Activated T-cell treated with anti-CD3 and anti-CD28 coated beads, Interleukin-2, amount 50 U/mL, for 48 hours (primary cell): ENCODE measurements at regions not wholly inside any gene's neighbourhood (a gene's known extent, or its start where the extent isn't known, plus 50 kb on each side); places are given as distances from the start of the nearest gene placed in this dataset.
"Not testable (repeated sequence)": the region's sequence is repeated elsewhere in the genome, so short reads cannot be mapped to it uniquely, and the experiment has no call there.

Experiments used
- DNase-seq, 2 experiments: peaks; one replicate each; pipeline ENCODE4 v3.0.0-alpha.2; 2020

DNA sequence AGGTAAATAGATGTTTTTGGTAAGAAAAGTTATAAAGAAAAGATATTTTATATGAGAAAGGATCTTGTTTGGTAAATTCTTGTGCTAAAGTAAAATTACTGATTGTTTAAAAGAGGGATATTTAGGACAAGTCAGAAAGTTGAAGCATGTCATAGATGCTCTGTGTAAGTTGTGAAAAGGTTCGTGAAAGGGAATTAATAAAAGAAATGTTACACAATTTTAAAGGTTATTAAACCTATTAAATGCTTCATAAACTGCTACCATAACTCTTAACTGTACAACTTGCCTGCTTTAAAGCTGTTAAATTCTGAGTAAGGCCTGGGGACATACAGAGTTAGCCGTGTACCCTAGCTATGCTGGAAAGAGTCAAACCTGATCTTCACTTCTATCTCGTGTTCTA lies 634.1 kb downstream of the ACTR3B start:
- DNase-seq = no peak

DNA sequence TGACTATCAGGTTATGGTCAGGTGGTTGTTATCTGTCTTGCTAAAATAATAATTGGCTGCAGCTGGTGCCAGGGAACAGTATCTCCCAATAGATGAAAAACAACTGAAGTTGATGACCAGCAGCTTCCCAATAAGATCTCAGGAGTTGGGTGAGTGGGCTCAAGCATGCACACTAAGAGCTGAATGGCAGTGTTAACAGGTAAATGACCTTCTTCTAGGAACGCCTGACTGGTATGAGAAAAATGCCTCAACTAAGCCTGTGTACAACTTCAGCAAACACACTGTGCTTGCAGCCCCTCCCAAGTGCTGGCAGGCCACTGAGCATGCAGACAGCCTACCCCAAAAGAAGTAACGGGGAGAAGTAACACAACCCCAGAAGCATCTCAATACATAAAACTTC lies 636.9 kb downstream of the ACTR3B start:
- DNase-seq = no peak

DNA sequence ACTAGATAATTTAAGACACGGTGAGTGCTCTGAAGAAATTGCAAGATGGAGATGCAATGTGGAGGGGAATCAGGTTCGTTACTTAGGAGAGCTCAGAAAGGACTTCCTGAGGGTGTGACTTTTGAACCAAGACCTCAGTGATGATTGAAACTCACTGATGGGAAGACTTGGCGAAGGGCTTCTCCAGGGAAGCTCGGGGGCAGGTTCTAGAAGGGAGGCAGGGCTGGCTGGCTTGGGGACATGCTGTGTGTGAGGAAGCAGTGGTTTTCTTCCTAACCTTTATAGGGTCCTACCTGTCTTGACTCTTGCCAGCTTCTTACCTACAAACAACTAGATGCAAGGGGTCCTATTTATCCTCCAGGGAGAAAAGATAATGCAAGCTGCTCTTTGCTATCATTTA lies 637.9 kb downstream of the ACTR3B start:
- no peak for DNase-seq

DNA sequence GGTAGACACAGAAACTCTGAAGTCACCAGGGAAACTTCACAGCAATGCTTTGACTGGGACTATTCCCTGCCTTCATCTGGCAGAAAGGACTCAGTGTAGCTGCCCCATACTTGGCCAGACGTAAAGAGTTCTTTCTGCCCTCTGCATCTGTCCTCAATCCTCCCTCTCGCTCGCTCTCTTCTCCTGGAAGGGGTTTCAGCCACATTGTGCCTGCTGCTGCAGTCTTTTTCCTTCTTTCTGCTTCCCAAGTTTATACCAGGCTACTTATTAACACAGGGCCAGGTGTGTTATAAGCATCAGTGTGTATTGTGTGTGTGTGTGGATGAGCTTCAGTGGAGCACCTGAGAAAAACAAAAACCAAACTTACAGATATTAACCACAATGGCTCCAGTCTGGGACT lies 638.4 kb downstream of the ACTR3B start:
- no peak for DNase-seq

DNA sequence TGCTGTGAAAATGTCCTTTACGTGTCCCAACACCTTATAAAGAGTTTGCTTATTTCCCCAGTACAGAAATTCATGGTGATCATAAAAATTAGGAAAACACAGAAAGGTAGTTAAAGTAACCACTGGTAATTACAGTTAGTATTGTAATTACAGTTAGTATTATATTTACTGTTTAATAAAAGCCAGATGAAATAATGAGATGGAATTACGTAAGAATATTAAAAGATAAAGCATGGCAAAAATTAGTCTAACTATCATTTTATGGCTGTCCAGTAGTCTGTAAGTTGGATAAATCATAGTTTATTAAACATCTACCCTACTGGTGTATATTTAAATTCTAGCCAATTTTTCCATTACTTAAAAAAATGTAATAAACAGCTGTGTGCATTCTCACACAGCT lies 638.8 kb downstream of the ACTR3B start:
- no peak for DNase-seq

DNA sequence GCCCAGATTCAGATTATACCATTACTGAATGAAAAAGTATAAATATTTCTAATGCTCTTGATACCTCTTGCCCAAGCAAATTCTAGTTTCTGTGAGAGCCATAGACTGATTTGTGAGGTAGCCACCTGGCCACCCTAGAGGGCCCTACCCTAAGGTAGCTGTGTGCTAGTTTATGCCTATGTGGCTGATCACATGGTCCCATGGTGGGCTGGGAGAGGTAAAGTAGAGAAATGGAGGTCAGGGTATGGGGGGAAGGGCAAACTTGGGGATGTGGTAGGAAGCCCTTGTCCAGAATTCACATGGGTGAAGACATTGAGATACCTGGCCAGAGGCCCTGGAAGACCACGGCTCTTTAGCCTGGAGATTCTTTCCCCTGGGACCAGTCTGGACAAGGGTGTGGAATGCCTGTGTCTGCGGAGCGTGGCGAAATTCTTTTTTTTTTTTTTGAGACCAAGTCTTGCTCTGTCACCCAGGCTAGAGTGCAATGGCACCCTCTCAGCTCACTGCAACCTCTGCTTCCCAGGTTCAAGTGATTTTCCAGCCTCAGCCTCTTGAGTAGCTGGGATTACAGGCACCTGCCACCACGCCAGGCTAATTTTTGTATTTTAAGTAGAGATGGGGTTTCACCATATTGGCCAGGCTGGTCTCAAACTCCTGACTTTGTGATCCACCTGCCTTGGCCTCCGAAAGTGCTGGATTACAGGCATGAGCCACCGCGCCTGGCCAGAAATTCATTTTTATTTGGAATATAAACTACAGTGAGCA lies 639.4 kb downstream of the ACTR3B start:
- DNase-seq = no peak

DNA sequence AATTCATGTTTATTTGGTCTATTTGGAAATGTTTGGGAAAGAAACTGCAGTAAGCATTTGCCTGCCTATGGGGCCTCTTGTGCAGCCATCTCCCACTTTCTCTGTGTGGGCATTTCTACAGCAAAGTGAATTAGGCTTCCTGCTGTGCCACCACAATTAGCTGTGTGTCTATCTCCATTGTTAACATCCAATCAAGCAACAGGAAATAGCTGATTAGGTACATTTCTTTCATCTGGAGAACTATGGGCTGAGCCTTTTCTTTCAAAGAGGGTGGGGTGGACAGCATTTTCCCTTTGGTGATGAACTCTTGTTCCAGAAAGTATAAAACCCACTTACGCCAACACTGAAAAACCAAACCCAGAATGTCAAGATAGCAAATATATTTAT lies 640.0 kb downstream of the ACTR3B start:
- DNase-seq = no peak

DNA sequence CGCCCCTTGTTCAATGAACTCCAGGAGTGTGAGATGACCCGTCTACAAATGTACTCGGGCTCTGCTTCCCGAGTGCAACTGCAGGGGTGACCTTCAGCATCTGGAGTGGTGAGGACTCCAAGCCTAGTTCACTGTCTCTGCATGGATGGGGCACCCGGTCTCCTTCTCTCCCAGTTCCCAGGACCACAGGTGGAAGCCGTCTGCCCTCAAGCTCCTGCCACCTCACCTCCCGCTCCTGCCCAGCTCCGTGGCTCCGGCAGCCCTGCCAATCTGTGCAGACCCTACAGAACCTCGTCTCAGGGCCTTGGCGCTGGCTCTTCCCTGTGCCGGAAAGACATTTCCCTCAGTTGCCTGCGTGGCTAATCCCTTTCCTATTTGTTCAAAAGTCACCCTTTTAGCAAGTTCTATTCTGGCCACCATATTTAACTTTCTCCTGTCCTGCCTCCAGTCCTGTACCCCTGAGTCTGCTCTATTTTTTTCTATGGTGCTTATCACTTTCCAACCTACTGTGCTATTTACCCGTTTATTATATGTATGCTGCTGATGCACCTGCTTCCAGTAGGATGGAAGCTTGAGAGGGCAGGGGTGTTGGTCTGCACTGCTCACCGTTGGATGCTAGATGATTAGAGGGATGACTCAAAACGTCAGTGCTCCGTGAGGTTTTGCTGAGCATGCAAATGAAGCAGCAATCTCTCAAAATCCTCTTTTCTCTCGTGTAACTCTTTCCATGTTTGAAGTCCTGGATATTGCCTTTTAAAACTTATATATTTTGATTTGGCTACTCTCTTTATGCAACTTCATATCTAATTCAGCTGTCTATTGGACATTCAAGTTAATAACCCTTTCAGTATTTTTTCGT lies 641.4 kb downstream of the ACTR3B start:
- DNase-seq = no peak

DNA sequence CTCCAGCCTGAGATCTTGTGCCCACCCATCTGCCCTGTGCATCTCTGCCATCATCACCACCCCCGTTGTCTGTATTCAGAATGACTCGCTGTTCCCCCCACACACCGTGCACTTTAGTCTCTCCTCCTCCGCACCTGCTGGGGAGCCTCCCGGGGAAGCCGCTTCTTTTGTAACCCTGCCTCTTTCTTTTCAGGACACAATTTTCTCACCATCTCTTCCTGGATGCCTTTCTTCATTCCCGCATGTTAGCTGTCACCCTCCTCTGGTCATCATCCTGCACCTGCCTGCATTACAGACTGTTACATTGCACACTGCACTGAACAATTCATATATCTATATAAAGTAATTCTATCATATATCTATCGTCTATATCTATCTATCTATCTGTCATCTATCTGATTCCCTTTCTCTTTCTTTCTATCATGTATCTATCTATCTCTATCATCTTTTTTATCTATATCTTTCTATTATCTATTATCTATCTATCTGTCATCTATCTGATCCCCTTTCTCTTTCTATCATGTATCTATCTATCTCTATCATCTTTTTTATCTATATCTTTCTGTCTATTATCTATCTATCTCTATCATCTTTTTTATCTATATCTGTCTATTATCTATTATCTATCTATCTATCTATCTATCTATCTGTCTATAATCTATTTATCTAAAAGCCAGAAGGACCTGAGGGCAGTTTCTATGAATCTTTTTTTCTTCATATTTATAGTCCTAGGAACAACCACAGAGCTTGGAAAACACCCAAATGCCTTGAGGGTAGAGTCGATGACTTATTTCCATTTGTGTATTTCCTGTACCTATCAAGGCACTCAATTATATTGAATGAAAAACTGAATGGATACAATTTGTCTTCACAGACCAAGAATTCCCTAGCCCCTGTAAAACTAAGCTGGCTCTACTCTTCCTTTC lies 642.5 kb downstream of the ACTR3B start:
- no peak for DNase-seq

DNA sequence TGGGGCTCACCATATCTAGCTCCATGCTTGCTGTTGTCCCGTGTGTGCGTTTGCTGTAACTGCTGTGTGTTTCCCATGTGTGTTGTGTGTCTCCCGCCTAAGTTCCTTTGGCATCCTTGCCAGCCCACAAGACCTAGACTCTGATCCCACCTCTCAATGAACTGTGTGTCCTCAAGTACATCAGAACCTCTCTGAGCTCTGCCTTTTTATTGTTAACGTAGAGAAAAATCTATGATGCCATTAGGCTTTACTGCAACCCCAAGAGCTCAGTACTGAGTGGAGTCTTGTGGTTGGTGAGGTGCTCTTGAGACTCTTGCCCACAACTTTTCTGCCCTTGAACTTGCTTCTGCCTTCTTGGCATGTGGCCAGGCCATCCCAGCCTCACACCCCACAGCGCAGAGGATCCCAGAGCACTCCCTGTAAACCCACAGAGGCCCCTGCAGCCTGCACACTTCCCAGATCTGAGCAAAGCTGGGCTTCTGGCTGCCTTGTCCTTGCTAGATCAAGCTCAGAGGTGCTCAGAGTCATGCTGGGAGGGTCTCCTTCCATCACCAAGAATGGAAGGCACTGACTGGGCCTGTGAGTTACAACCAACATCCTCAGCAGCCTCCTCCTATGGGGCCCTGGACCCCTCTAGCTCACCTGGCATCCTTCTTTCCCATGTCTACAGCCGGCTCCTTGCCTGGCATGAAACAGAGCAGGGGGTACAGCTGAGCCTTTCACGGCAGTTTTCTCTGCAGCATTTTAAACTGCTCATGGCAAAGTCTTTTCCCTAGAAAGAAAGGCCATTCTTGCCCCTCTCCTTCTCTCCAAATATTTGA lies 643.4 kb downstream of the ACTR3B start:
- DNase-seq = no peak

DNA sequence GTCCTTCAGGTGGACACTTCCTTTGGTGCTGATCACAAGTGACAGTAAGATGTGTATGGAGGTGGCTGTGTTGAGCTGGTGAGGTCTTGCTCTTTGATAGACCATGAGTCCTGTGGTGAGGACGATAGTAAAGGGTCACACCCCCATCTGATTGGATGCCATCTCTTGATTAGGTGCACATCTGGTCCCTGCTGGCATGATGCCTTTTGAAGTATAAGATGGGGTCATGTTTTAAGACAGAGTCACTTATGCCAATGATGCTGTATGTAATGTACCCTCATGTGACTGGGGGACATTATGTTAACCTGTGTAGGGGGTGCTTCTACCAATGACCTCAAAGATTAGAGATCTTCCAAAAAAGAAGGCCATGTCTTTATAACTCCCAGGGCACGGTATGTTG lies 644.6 kb downstream of the ACTR3B start:
- DNase-seq = no peak

DNA sequence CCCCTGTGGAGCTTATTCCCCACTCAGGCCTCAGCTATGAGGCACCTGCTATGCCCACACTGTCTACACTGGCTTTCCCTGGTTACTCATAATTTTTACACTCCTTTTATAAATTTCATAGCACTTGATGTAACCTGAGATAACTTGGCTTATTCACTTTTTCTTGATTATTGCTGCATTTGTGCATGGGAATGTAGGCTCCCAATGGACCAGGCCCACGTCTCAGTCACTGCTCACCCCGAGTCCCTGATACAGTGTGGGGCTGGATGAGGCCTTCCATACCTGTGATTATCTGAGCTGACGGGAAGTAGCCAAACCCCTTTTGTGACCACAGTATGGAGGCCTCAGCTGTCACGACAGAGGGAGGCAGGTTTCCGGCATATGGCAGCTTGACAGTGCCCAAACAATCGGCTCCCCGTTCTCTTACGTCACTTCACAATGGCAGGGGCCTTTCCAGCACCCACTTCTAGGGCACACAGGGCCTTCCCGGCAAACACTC lies 645.3 kb downstream of the ACTR3B start:
- DNase-seq = no peak

DNA sequence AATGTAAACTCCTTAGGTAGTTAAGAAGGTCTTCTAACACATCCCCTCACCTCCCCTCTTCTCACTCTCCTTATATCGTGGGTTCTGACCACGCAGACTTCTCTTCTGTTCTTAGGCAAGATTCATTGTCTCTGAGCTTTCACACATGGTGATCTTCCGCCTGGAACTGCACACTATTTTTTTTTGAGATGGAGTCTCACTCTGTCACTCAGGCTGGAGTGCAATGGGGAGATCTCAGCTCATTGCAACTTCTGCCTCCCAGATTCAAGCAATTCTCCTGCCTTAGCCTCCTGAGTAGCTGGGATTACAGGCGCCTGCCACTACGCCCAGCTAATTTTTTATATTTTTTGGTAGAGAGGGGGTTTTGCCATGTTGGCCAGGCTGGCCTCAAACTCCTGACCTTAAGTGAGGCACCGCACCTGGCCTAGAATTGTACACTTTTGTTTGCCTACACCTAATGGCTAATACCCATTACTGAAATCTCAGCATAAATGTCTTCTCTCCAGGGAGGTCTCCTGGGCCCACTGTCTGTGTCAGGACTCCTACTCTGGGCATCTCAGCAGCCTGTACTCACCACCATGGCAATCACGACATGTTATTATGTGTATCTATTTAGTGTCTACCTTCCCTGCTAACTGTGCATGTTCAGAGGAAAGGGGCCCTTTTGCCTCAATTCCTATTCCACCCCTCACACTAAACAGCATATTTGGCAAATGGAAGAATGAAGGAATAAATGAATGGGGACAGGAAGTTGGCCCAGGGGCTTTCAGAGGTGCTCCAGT lies 646.3 kb upstream of the DPP6 start:
- no peak for DNase-seq

DNA sequence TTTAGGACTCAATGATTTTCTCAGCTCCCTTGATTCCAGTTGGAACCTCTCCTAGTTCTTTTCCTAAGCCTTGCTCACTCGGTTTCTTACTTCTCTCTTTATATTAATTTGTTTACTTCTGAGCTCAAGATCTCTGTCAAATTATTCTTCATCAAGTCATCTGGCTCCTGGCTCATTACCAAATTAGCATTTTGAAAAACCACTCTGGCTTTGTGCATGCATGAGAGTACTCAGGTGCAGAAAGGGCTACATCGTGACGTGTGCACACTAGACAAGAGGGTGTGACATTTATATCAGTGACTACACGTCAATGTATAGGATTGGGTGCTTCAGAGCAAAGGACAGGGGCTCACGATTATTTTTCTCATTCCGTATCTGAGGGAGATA lies 645.7 kb upstream of the DPP6 start:
- no peak for DNase-seq

DNA sequence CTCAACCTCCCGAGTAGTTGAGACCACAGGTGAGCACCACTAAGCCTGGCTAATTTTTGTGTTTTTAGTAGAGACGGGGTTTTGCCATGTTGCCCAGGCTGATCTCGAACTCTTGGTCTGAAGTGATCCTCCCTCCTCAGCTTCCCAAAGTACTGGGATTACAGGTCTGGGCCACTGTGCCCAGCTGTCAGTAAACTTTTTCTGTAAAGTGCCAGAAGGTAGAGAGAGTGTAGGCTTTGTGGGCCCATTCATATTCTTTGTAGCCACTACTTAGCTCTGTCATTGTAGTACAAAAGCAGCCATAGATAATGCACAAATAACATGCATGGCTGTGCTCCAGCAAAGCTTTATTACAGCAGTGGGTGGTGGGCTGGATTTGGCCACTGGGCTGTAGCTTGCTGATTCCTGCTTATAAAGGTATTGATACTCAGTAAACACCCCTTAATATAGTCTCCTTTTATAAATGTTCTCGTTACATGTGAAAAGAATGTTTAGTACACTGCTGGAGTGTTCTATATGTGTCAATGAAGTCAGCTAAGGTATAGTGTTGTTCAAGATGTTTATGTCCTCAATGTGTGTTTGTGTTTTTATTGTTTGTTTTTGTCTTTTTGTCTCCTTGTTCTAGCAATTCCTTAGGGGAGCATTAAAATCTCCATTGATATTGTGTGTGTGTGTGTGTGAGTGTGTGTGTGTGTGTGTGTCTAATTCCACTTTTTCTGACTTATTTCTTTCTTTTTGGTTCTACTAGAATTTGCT lies 644.7 kb upstream of the DPP6 start:
- no peak for DNase-seq

DNA sequence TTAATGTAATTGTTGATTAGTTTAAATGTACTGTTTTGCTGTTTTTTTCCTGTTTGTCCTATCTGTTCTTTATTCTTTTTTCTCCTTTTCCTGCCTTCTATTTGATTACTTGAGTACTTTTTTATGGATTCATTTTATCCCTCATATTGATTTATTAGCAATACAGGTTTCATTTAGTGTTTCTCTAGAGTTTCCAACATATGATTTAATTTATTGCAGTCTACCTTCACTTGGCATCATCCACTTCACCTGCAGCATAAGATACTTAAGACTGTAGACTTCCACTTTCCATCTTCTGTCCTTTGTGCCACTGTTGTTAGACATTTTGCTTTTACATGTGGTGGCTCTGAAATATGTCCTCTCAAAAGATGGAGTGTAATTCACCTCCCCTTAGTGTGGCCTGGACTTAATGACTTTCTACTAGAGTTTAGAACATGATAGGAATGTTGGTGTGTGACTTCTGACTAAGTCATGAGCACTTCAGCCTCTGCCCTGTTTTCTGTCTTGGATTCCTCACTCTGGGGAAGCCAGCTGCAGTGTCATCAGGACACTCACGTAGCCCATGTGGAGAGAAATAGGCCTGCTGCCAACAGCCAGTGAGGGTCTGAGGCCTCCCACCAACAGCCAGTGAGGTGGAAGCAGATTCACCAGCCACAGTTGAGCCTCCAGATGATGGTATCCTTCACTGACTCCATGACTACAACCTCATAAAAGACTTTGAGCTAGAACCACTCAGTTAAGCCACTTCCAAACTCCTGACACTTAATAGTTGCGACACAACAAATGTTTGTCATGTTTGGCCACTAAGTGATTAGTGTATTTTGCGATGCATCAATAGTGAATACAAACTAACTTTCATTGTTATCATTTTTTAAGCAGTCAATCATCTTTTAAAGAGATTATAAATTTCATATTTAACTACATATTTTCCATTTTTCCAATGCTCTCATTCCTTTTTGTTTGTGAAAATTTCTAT lies 643.5 kb upstream of the DPP6 start:
- no peak for DNase-seq

DNA sequence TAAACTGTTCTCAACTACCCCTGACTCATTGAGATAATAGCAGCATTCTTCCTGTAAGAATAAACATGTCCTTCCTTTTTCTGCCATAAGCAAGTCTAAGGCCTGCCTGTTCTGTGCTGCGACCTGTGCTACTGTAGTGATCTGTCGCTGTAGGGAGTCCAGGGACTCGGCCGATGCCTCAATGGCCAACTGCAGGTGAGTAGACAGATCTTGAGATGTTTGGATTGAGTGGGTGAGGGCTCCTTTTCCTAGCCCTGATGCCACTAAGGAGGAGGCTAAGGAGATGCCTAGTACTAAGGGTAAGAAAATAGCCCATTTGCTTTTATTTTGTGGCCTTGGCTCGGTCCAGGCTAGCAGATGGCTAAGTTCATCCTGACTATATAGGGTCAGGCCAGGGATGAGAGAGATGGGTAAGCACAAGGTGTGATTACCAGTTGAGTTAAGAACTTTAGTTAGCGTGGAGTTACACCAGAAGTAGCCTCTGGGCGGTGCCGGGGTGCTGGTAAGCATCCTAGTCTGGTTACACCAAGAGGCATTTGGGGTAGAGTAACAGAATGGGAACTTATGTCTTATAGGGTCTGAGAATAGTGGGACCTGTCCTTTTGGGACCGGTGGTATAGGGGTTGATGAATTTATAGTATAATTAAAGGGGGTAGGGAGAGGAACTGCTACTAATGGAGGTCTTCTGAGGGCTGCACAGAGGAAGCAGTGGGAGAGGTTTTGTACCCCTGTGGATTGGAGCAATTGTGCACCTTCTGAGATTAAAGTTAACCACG lies 642.4 kb upstream of the DPP6 start:
- DNase-seq = not testable (repeated sequence)

DNA sequence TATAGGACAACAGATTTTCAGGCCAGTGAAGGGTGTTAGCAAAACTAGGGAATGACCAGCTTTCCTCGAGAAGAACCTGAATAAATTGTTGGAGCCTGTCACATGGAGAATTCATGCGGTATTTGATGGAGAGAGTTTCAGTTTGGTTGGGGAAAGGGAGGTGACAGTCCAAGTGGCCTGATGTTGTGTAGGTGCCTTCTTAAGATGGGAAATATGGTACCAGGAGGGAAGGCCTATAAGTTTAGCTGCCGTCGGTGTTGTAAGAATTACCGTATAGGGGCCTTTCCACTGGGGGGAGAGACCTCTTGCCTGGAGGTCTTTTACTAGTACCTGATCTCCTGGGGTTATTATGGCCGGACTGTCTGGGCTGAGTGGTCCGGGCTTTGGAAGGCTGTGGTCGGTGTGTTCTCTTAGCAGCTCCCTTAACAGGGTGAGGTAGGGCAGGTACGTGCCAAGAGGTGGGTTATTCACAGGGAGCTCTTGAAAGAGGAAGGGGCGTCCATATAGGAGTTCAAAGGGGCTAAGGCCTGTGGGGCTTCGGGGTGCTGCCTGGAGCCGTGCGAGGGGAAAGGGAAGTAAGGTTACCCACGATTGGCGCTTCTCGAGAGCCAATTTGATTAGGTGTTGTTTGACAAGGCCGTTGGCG lies 641.1 kb upstream of the DPP6 start:
- not testable (repeated sequence) for DNase-seq
